ENCODE measurements at regions not wholly inside any gene's neighbourhood (a gene's known extent, or its start where the extent isn't known, plus 50 kb on each side); places are given as distances from the start of the nearest gene placed in this dataset.

DNA sequence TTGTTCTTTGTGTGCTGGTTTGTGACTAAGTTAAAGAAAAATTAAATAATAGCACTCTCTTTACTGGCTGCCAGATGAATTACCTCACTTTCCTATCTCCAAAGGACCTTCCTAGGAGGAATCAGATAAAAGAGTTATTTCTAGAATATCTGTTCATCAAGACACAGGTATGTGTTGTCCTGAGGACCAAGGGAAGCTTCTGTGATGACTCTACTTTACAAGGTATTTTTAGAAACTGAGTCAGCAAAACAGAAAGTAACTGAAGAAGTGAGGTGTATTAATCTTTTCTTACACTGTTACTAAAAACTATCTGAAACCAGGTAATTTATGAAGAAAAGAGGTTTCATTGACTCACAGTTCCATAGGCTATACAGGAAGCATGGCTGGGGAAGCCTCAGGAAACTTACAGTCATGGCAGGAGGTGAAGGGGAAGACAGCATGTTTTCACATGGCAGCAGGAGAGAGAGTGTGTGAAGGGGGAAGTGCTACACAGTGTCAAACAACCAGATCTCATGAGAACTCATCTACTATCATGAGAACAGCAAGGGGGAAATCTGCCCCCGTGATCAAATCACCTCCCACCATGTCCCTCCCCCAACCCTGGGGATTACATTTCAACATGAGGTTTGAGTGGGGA lies 189.2 kb upstream of the DMAC1 start:
- TF ChIP-seq EZH2 (IDR thresholded peaks at IDR 0.05; ENCODE audit: borderline replicate concordance, insufficient read depth, low read length, poor library complexity, severe bottlenecking) (no peak), CTCF (IDR thresholded peaks at IDR 0.05; ENCODE audit: poor library complexity, severe bottlenecking) (no peak), POLR2AphosphoS5 (IDR thresholded peaks at IDR 0.05) (no peak)
